CD4-positive, alpha-beta memory T cell (primary cell): ENCODE measurements at regions not wholly inside any gene's neighbourhood (a gene's known extent, or its start where the extent isn't known, plus 50 kb on each side); places are given as distances from the start of the nearest gene placed in this dataset.

Experiments
- CTCF ChIA-PET: fragments of 350-600 bp; sonication (Branson Sonifier 250); formaldehyde crosslinking; loops from one replicate; lab custom pipeline; 2021; ENCODE audit warnings: inconsistent platforms; ENCODE audit not compliant: partially characterized antibody; lab: Charles Lee
- POLR2A ChIA-PET: fragments of 350-600 bp; sonication (Branson Sonifier 250); formaldehyde crosslinking; loops from one replicate; lab custom pipeline; 2021; ENCODE audit not compliant: partially characterized antibody; lab: Charles Lee
- DNase-seq, 5 donors: peaks; one replicate each; pipeline versions ENCODE4 v3.0.0 to v3.0.0-alpha.2; 2020 to 2022; ENCODE audit warnings: mixed read lengths in 1 of 5
- H3K27ac ChIP-seq: one replicate; pipeline ENCODE4 v1.7.0; 2013; ENCODE audit warnings: low read depth, low read length
- H3K27me3 ChIP-seq: 2 replicates; pipeline ENCODE4 v1.7.0; 2013; ENCODE audit warnings: mild to moderate bottlenecking, low read length, moderate library complexity; ENCODE audit not compliant: insufficient read depth
- H3K36me3 ChIP-seq: 2 replicates; pipeline ENCODE4 v1.7.0; 2013; ENCODE audit warnings: mild to moderate bottlenecking, low read length, moderate library complexity; ENCODE audit not compliant: insufficient read depth
- H3K4me1 ChIP-seq: 2 replicates; pipeline ENCODE4 v1.7.0; 2013; ENCODE audit warnings: mild to moderate bottlenecking, low read length, moderate library complexity; ENCODE audit not compliant: insufficient read depth
- H3K4me3 ChIP-seq, 2 donors: one replicate each; pipeline ENCODE4 v1.7.0; 2013; ENCODE audit warnings: low read length in 2 of 2, mild to moderate bottlenecking in 1 of 2
- H3K9me3 ChIP-seq, 2 donors: one replicate each; pipeline ENCODE4 v1.7.0; 2013; ENCODE audit warnings: low read length in 2 of 2, control low read depth in 1 of 2; ENCODE audit not compliant: control insufficient read depth in 1 of 2
- H3K27ac Mint-ChIP-seq, 7 donors: one replicate each; pipeline ENCODE4 v1.8.0; 2020 to 2021; ENCODE audit warnings: mixed read lengths in 7 of 7, mild to moderate bottlenecking in 6 of 7, inconsistent platforms in 3 of 7, moderate library complexity in 3 of 7
- H3K27me3 Mint-ChIP-seq, 2 donors: one replicate each; pipeline ENCODE4 v1.8.0; 2020 to 2021; ENCODE audit warnings: mixed read lengths in 2 of 2
- H3K36me3 Mint-ChIP-seq, 2 donors: one replicate each; pipeline ENCODE4 v1.8.0; 2020 to 2021; ENCODE audit warnings: mixed read lengths in 2 of 2, inconsistent platforms in 1 of 2, mild to moderate bottlenecking in 1 of 2
- H3K4me1 Mint-ChIP-seq, 4 donors: one replicate each; pipeline ENCODE4 v1.8.0; 2020 to 2021; ENCODE audit warnings: mixed read lengths in 4 of 4, mild to moderate bottlenecking in 1 of 4
- H3K4me3 Mint-ChIP-seq, 8 donors: one replicate each; pipeline ENCODE4 v1.8.0; 2020 to 2021; ENCODE audit warnings: mixed read lengths in 8 of 8, mild to moderate bottlenecking in 7 of 8, moderate library complexity in 6 of 8, inconsistent platforms in 3 of 8
- H3K9me3 Mint-ChIP-seq, 8 donors: one replicate each; pipeline ENCODE4 v1.8.0; 2020 to 2021; ENCODE audit warnings: mixed read lengths in 8 of 8, mild to moderate bottlenecking in 5 of 8, inconsistent platforms in 3 of 8, moderate library complexity in 1 of 8
- intact Hi-C: fragments of 100-400 bp; cut with micrococcal nuclease; formaldehyde crosslinking; loops from one replicate; pipeline ENCODE4 v1.15.1; 2023

DNA sequence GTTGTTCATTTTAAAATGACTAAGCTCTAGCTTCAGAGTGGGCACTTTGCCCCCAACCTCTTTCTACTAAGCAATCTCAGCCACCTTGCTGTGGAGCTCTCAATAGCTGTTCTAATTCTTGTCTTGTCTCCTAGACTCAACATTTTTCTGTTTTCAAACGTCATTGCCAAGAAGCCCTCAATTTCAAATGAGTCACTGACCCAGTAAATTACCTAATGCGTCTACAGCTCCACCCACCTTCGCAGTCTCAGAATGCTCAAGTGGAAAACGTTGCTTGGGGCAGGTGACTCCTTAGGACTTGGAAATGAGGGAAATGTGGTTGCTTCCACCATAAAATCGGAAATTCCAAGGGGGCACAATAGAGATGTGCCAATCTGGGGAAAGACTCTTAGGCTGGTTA, 59.0 kb downstream of the ING2 start:
- no peak overlapping the region for H3K27ac Mint-ChIP-seq
- no peak for DNase-seq
- H3K9me3 Mint-ChIP-seq: no peaks in the 10 kb centered on the region
- Histone ChIP-seq H3K9me3 (no peaks in the 10 kb centered on the region), H3K36me3 (no peaks in the 10 kb centered on the region), H3K27me3 (no peaks in the 10 kb centered on the region), H3K4me1 (no peaks in the 10 kb centered on the region), H3K4me3 (no peak overlapping the region), H3K27ac (no peak overlapping the region)
- CTCF ChIA-PET: no interaction called here
- peaks cover 6 to 14% (median 10%) of the 10 kb centered on the region in 4 donors for H3K4me1 Mint-ChIP-seq
- H3K27me3 Mint-ChIP-seq: peaks cover 6 to 13% of the 10 kb centered on the region in 2 donors
- intact Hi-C loops: no loop called here
- no peaks in the 10 kb centered on the region for H3K36me3 Mint-ChIP-seq
- POLR2A ChIA-PET: no interaction called here
- H3K4me3 Mint-ChIP-seq: no peak overlapping the region

GRCh38 chr4:183571350-183571941, 66.6 kb downstream of the ING2 start:
- H3K4me3 ChIP-seq: no peak overlapping the region
- CTCF ChIA-PET: no interaction called here
- no peaks in the 10 kb centered on the region for H3K9me3 Mint-ChIP-seq
- H3K4me1 Mint-ChIP-seq: peaks cover 0 to 7% (median 1%) of the 10 kb centered on the region in 4 donors
- no peak overlapping the region for H3K27ac Mint-ChIP-seq
- no peak overlapping the region for H3K27ac ChIP-seq
- no peaks in the 10 kb centered on the region for H3K4me1 ChIP-seq
- no peaks in the 10 kb centered on the region for H3K36me3 Mint-ChIP-seq
- peaks cover 5 to 7% of the 10 kb centered on the region in 2 donors for H3K27me3 Mint-ChIP-seq
- H3K36me3 ChIP-seq: no peaks in the 10 kb centered on the region
- no peaks in the 10 kb centered on the region for H3K27me3 ChIP-seq
- intact Hi-C loops: no loop called here
- no peak for DNase-seq
- POLR2A ChIA-PET: no interaction called here
- H3K4me3 Mint-ChIP-seq: no peak overlapping the region
- H3K9me3 ChIP-seq: no peaks in the 10 kb centered on the region

- Histone ChIP-seq H3K4me1 (no peaks in the 10 kb centered on the region), H3K9me3 (peaks cover 0 to 5% of the 10 kb centered on the region in 2 donors), H3K36me3 (no peaks in the 10 kb centered on the region), H3K27ac (no peak overlapping the region), H3K4me3 (no peak overlapping the region), H3K27me3 (no peaks in the 10 kb centered on the region)
- DNase-seq: no peak
- no peak overlapping the region for H3K4me3 Mint-ChIP-seq
- H3K4me1 Mint-ChIP-seq: peaks cover 0 to 5% (median under 1%) of the 10 kb centered on the region in 4 donors
- ChIA-PET POLR2A (no interaction called here), CTCF (no interaction called here)
- no peaks in the 10 kb centered on the region for H3K36me3 Mint-ChIP-seq
- intact Hi-C loops: no loop called here
- no peaks in the 10 kb centered on the region for H3K27me3 Mint-ChIP-seq
- peaks cover 0 to 21% (median 15%) of the 10 kb centered on the region in 8 donors for H3K9me3 Mint-ChIP-seq
- H3K27ac Mint-ChIP-seq: no peak overlapping the region
These were observed 72.0 kb downstream of the ING2 start for GRCh38 chr4:183576701-183577404.

DNA sequence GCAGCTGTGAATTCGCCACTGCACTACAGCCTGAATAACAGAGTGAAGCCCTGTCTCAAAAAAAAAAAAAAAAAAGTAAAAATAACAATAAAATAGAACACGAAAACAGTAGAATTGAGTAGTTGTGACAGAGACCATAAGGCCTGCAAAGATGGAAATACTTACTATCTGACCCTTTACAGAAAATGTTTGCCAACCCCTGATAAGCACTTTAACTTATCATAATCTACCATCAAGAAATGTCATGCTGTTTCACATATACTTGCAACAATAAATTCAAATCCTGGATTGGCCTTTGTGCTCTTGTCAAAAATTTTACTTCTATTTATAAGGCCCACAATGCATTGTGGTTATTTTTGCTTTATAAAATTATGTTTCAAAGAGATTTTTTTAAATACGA, 75.5 kb downstream of the ING2 start:
- Mint-ChIP-seq H3K4me1 (no peaks in the 10 kb centered on the region), H3K4me3 (no peak overlapping the region), H3K27ac (no peak overlapping the region), H3K36me3 (peaks cover 0 to 12% of the 10 kb centered on the region in 2 donors), H3K9me3 (peaks cover 4 to 31% (median 23%) of the 10 kb centered on the region in 8 donors), H3K27me3 (peaks cover 1 to 2% of the 10 kb centered on the region in 2 donors)
- no peaks in the 10 kb centered on the region for H3K4me1 ChIP-seq
- no peak overlapping the region for H3K27ac ChIP-seq
- DNase-seq: no peak
- intact Hi-C loops: no loop called here
- H3K36me3 ChIP-seq: no peaks in the 10 kb centered on the region
- POLR2A ChIA-PET: no interaction called here
- peaks cover 0 to 5% of the 10 kb centered on the region in 2 donors for H3K9me3 ChIP-seq
- H3K27me3 ChIP-seq: no peaks in the 10 kb centered on the region
- no peak overlapping the region for H3K4me3 ChIP-seq
- CTCF ChIA-PET: interaction anchor here (1.3 kb wide), 1 partner anchor 11 kb away, joined by 3 read pairs; no protein-coding TSS in a partner anchor

DNA sequence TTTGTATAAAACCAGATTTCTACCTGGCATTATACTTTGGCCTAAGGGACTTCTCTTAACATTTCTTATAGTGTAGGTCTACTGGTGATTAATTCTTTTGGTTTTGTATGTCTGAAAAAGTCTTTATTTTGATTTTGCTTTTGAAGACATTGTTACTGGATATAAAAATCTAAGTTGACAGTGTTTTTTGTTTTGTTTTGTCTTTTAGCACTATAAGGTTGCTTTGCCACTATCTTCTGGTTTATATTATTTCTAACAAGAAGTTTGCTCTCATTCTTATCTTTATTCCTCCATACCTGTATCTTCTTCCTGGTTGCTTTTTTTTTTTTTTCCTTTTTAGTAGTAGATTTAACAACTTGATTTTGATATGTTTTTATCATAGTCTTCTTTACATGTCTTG, 76.0 kb downstream of the ING2 start:
- no peak for DNase-seq
- peaks cover 1 to 2% of the 10 kb centered on the region in 2 donors for H3K27me3 Mint-ChIP-seq
- H3K4me3 Mint-ChIP-seq: no peak overlapping the region
- POLR2A ChIA-PET: no interaction called here
- Histone ChIP-seq H3K27me3 (no peaks in the 10 kb centered on the region), H3K36me3 (no peaks in the 10 kb centered on the region), H3K9me3 (peaks cover 0 to 5% of the 10 kb centered on the region in 2 donors), H3K27ac (no peak overlapping the region), H3K4me3 (no peak overlapping the region), H3K4me1 (no peaks in the 10 kb centered on the region)
- H3K4me1 Mint-ChIP-seq: no peaks in the 10 kb centered on the region
- CTCF ChIA-PET: no interaction called here
- H3K36me3 Mint-ChIP-seq: peaks cover 0 to 12% of the 10 kb centered on the region in 2 donors
- intact Hi-C loops: no loop called here
- no peak overlapping the region for H3K27ac Mint-ChIP-seq
- H3K9me3 Mint-ChIP-seq: peaks cover 4 to 31% (median 23%) of the 10 kb centered on the region in 8 donors

DNA sequence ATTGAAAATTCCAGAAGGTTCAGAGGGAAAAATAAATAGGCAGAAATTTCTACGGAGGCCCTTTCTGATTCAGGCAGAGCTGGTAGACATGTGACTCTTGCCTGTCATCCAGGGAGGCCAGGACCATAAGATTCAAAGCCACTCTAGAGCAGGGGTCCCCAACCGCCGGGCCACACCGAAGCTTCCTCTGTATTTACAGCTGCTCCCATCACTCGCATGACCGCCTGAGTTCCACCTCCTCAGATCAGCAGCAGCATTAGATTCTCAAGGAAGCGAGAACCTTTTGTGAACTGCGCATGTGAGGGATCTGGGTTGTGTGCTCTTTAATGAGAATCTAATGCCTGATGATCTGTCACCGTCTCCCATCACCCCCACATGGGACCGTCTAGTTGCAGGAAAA, 72.2 kb downstream of the RWDD4 start:
- H3K4me1 ChIP-seq: no peaks in the 10 kb centered on the region
- no peaks in the 10 kb centered on the region for H3K36me3 ChIP-seq
- POLR2A ChIA-PET: no interaction called here
- Mint-ChIP-seq H3K36me3 (peaks cover 0 to 12% of the 10 kb centered on the region in 2 donors), H3K27ac (no peak overlapping the region), H3K9me3 (peaks cover 2 to 15% (median 8%) of the 10 kb centered on the region in 8 donors), H3K4me3 (no peak overlapping the region), H3K27me3 (peaks cover 1 to 15% of the 10 kb centered on the region in 2 donors), H3K4me1 (no peaks in the 10 kb centered on the region)
- DNase-seq: no peak
- no peak overlapping the region for H3K27ac ChIP-seq
- H3K9me3 ChIP-seq: no peaks in the 10 kb centered on the region
- intact Hi-C loops: no loop called here
- H3K4me3 ChIP-seq: no peak overlapping the region
- CTCF ChIA-PET: no interaction called here
- H3K27me3 ChIP-seq: no peaks in the 10 kb centered on the region

- Histone ChIP-seq H3K36me3 (no peaks in the 10 kb centered on the region), H3K4me3 (no peak overlapping the region), H3K27ac (no peak overlapping the region), H3K4me1 (no peaks in the 10 kb centered on the region), H3K9me3 (no peaks in the 10 kb centered on the region), H3K27me3 (no peaks in the 10 kb centered on the region)
- no peak for DNase-seq
- Mint-ChIP-seq H3K4me3 (no peak overlapping the region), H3K27ac (no peak overlapping the region), H3K36me3 (peaks cover 0 to 5% of the 10 kb centered on the region in 2 donors), H3K4me1 (no peaks in the 10 kb centered on the region), H3K27me3 (peaks cover 3 to 14% of the 10 kb centered on the region in 2 donors), H3K9me3 (peaks cover 0 to 6% (median 0%) of the 10 kb centered on the region in 8 donors)
- ChIA-PET POLR2A (no interaction called here), CTCF (interaction anchor here (1.1 kb wide), 1 partner anchor 12 kb away, joined by 3 read pairs; no protein-coding TSS in a partner anchor)
- intact Hi-C loops: no loop called here
These were observed 70.8 kb downstream of the RWDD4 start for GRCh38 chr4:183588169-183588675.
